HepG2 (cell line): ENCODE measurements at regions not wholly inside any gene's neighbourhood (a gene's known extent, or its start where the extent isn't known, plus 50 kb on each side); places are given as distances from the start of the nearest gene placed in this dataset.

Source experiments
- CHD2 ChIP-seq: IDR thresholded peaks from 2 replicates; pipeline ENCODE4 v1.6.1; 2011; ENCODE audit warnings: low read depth, low read length, improper control_type of control experiment
- FLYWCH1 ChIP-seq: sonication (generic); formaldehyde crosslinking; IDR thresholded peaks from 2 replicates; pipeline ENCODE4 v1.8.1; 2023; ENCODE audit warnings: mild to moderate bottlenecking, missing genetic modification reagents
- GFI1 ChIP-seq: sonication (generic); formaldehyde crosslinking; IDR thresholded peaks from 2 replicates; pipeline ENCODE4 v1.5.0; 2020; ENCODE audit warnings: missing genetic modification reagents, mild to moderate bottlenecking, borderline replicate concordance
- HNF4G ChIP-seq, 2 experiments: sonication (generic) in 1 of 2; formaldehyde crosslinking in 1 of 2; IDR thresholded peaks; 2 replicates each; pipeline versions ENCODE4 v1.4.0 to v1.6.1; 2011 to 2020; ENCODE audit warnings: borderline replicate concordance in 2 of 2, low read depth in 2 of 2, mild to moderate bottlenecking in 2 of 2, low read length in 1 of 2, missing genetic modification reagents in 1 of 2, moderate library complexity in 1 of 2
- HNRNPL ChIP-seq: fragments of 200-400 bp; formaldehyde crosslinking; IDR thresholded peaks from 2 replicates; pipeline ENCODE4 v1.6.1; 2017; ENCODE audit warnings: mild to moderate bottlenecking, low read depth, low read length
- HOXA9 ChIP-seq: sonication (generic); formaldehyde crosslinking; IDR thresholded peaks from 2 replicates; pipeline ENCODE4 v1.8.1; 2022; ENCODE audit warnings: missing genetic modification reagents, mild to moderate bottlenecking, moderate library complexity, borderline replicate concordance
- MIER3 ChIP-seq: IDR thresholded peaks from 2 replicates; pipeline ENCODE4 v1.6.1; 2016; ENCODE audit warnings: missing compliant biosample characterization, borderline replicate concordance
- MLXIP ChIP-seq: sonication (generic); formaldehyde crosslinking; IDR thresholded peaks from 2 replicates; pipeline ENCODE4 v1.9.0; 2021; ENCODE audit warnings: missing genetic modification reagents, borderline replicate concordance
- MXI1 ChIP-seq: IDR thresholded peaks from 3 replicates; pipeline ENCODE4 v1.6.1; 2012; ENCODE audit warnings: low read depth, low read length, inconsistent platforms, borderline replicate concordance
- PRDM10 ChIP-seq: sonication (generic); formaldehyde crosslinking; IDR thresholded peaks from 2 replicates; pipeline ENCODE4 v1.4.0; 2020; ENCODE audit warnings: low read depth, missing genetic modification reagents
- SCMH1 ChIP-seq: sonication (generic); formaldehyde crosslinking; IDR thresholded peaks from 2 replicates; pipeline ENCODE4 v1.9.0; 2021; ENCODE audit warnings: missing genetic modification reagents, mild to moderate bottlenecking, borderline replicate concordance
- SMC3 ChIP-seq: IDR thresholded peaks from 2 replicates; pipeline ENCODE4 v1.6.1; 2011; ENCODE audit warnings: low read length, improper control_type of control experiment
- TAF1 ChIP-seq: sonication (generic); formaldehyde crosslinking; IDR thresholded peaks from 2 replicates; pipeline ENCODE4 v1.4.0; 2020; ENCODE audit warnings: missing genetic modification reagents
- TFDP1 ChIP-seq: IDR thresholded peaks from 2 replicates; pipeline ENCODE4 v1.6.1; 2016; ENCODE audit warnings: missing compliant biosample characterization, missing genetic modification reagents, borderline replicate concordance
- ZBTB37 ChIP-seq: sonication (generic); formaldehyde crosslinking; IDR thresholded peaks from 2 replicates; pipeline ENCODE4 v1.4.0; 2020; ENCODE audit warnings: mild to moderate bottlenecking, missing genetic modification reagents
- ZMAT3 ChIP-seq: sonication (generic); formaldehyde crosslinking; conservative IDR thresholded peaks from 2 replicates; pipeline ENCODE4 v1.7.0; 2021; ENCODE audit warnings: missing genetic modification reagents
- TF ChIP-seq, protein P1 (sequence below): sonication (generic); IDR thresholded peaks from 2 replicates; pipeline ENCODE4 v1.6.1; 2016; ENCODE audit warnings: low read depth, borderline replicate concordance

DNA sequence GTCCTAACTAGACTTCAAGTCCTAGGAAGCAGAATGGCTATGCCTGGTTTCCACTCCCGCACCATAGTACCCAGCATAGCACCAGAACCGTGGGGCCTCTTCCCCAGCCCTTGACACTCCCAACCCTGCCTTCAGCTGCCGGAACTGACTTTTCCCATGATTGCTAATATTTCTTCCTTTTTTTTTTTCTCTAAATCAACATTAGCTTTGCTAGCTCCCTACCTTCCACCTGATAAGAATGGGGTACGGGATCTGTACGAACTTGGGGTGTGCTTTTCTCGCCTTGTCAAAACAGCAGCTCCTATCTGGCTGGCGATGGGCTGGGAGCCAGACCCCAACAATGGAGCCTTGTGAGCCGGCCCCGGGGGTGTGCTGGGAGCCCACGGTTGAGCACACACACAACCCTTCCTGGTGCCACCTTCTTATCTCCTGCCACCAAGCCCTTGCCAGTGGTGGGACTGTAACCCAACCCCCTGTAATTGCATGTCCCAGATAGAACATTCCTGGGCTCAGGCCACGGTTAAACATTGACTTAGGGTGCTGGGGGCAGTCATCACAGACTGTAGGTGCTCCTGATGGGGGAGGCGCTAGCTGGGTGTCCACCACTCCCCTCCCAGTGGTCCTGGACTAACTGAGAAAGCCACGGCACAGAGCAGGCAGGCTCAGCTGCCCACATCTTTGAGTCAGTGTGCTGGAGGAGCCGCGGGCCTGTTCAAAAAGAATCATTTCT is 213.0 kb upstream of the HAAO start (continued):
- TF ChIP-seq MLXIP (CRISPR knock-in tag) (no peak; the same call in 1 of the 2 replicates), SMC3 (no peak), TAF1 (CRISPR knock-in tag) (peak; percentile 84), HNRNPL (peak; percentile 100), PRDM10 (CRISPR knock-in tag) (peak; percentile 98), ZMAT3 (CRISPR knock-in tag) (no peak; the same call in 1 of the 2 replicates), MXI1 (no peak), HOXA9 (CRISPR knock-in tag) (no peak), CHD2 (no peak), TFDP1 (CRISPR knock-in tag) (no peak; the same call in 1 of the 2 replicates), FLYWCH1 (CRISPR knock-in tag) (no peak), SCMH1 (CRISPR knock-in tag) (no peak), MIER3 (CRISPR knock-in tag) (no peak), ZBTB37 (peak; percentile 95), GFI1 (peak; percentile 88), HNF4G (IDR thresholded peaks at IDR 0.05; ENCODE audit: borderline replicate concordance, low read depth, low read length) (peak; percentile 33; the same call in 1 of the 2 replicates), HNF4G (CRISPR knock-in tag; IDR thresholded peaks at IDR 0.05; ENCODE audit: borderline replicate concordance, low read depth) (peak; percentile 35)
- TF ChIP-seq, protein P1, sequence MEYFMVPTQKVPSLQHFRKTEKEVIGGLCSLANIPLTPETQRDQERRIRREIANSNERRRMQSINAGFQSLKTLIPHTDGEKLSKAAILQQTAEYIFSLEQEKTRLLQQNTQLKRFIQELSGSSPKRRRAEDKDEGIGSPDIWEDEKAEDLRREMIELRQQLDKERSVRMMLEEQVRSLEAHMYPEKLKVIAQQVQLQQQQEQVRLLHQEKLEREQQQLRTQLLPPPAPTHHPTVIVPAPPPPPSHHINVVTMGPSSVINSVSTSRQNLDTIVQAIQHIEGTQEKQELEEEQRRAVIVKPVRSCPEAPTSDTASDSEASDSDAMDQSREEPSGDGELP = no peak; the same call in 1 of the 2 replicates
